Neural progenitor cell (in vitro differentiated cells): ENCODE measurements at regions not wholly inside any gene's neighbourhood (a gene's known extent, or its start where the extent isn't known, plus 50 kb on each side); places are given as distances from the start of the nearest gene placed in this dataset.

ENCODE experiments used
- DNase-seq: peaks from one replicate; pipeline ENCODE4 v3.0.0-alpha.2; 2016; ENCODE audit warnings: low spot score
- H2AFZ ChIP-seq: fragments of 200-600 bp; sonication (generic); replicated peaks from 2 replicates; pipeline ENCODE4 v1.6.1; 2016; ENCODE audit warnings: antibody characterized with exemption
- H3F3A ChIP-seq: fragments of 200-600 bp; sonication (generic); 2 replicates; pipeline ENCODE4 v1.6.1; 2016; ENCODE audit warnings: antibody characterized with exemption, low read depth
- H3K27ac ChIP-seq: fragments of 200-600 bp; sonication (generic); 2 replicates; pipeline ENCODE4 v1.5.1; 2016; ENCODE audit warnings: mild to moderate bottlenecking
- H3K27me3 ChIP-seq: fragments of 200-600 bp; sonication (generic); 2 replicates; pipeline ENCODE4 v1.6.1; 2016; ENCODE audit warnings: mild to moderate bottlenecking, moderate library complexity
- H3K36me3 ChIP-seq: fragments of 200-600 bp; sonication (generic); 2 replicates; pipeline ENCODE4 v1.5.1; 2016
- H3K4me1 ChIP-seq: fragments of 200-600 bp; sonication (generic); 2 replicates; pipeline ENCODE4 v1.6.1; 2016; ENCODE audit warnings: mixed run types
- H3K4me2 ChIP-seq: fragments of 200-600 bp; sonication (generic); 2 replicates; pipeline ENCODE4 v1.6.1; 2016
- H3K4me3 ChIP-seq: fragments of 200-600 bp; sonication (generic); 2 replicates; pipeline ENCODE4 v1.5.1; 2016
- H3K79me2 ChIP-seq: fragments of 200-600 bp; sonication (generic); 2 replicates; pipeline ENCODE4 v1.6.1; 2016; ENCODE audit warnings: low read depth
- H3K9ac ChIP-seq: fragments of 200-600 bp; sonication (generic); 2 replicates; pipeline ENCODE4 v1.6.1; 2016
- H3K9me3 ChIP-seq: fragments of 200-600 bp; sonication (generic); 2 replicates; pipeline ENCODE4 v1.5.1; 2016; ENCODE audit warnings: low read depth
- H4K20me1 ChIP-seq: fragments of 200-600 bp; sonication (generic); 2 replicates; pipeline ENCODE4 v1.6.1; 2016; ENCODE audit warnings: low read depth
- H3K27ac Mint-ChIP-seq: 3 replicates; pipeline ENCODE4 v1.8.0; 2021; ENCODE audit warnings: mixed read lengths
- H3K27me3 Mint-ChIP-seq: 2 replicates; pipeline ENCODE4 v1.8.0; 2022; ENCODE audit warnings: low read depth, mild to moderate bottlenecking, inconsistent platforms, moderate library complexity, mixed read lengths; ENCODE audit not compliant: insufficient read depth
- H3K36me3 Mint-ChIP-seq: 3 replicates; pipeline ENCODE4 v1.8.0; 2021; ENCODE audit warnings: mixed read lengths
- H3K4me1 Mint-ChIP-seq: 3 replicates; pipeline ENCODE4 v1.8.0; 2021; ENCODE audit warnings: mixed read lengths
- H3K4me3 Mint-ChIP-seq: 3 replicates; pipeline ENCODE4 v1.8.0; 2021; ENCODE audit warnings: mild to moderate bottlenecking, moderate library complexity, mixed read lengths
- H3K9me3 Mint-ChIP-seq: 3 replicates; pipeline ENCODE4 v1.8.0; 2020; ENCODE audit warnings: mixed read lengths
- EZH2 ChIP-seq: fragments of 200-600 bp; sonication (generic); IDR thresholded peaks from 2 replicates; pipeline ENCODE4 v1.6.1; 2017; ENCODE audit warnings: antibody characterized with exemption, mild to moderate bottlenecking, moderate library complexity
- EZH2phosphoT487 ChIP-seq: fragments of 200-600 bp; sonication (generic); IDR thresholded peaks from 2 replicates; pipeline ENCODE4 v1.6.1; 2017; ENCODE audit warnings: antibody characterized with exemption
- TF ChIP-seq, protein P1 (sequence below): fragments of 200-600 bp; sonication (generic); IDR thresholded peaks from 2 replicates; pipeline ENCODE4 v1.5.1; 2017; ENCODE audit warnings: antibody characterized with exemption, mild to moderate bottlenecking

DNA sequence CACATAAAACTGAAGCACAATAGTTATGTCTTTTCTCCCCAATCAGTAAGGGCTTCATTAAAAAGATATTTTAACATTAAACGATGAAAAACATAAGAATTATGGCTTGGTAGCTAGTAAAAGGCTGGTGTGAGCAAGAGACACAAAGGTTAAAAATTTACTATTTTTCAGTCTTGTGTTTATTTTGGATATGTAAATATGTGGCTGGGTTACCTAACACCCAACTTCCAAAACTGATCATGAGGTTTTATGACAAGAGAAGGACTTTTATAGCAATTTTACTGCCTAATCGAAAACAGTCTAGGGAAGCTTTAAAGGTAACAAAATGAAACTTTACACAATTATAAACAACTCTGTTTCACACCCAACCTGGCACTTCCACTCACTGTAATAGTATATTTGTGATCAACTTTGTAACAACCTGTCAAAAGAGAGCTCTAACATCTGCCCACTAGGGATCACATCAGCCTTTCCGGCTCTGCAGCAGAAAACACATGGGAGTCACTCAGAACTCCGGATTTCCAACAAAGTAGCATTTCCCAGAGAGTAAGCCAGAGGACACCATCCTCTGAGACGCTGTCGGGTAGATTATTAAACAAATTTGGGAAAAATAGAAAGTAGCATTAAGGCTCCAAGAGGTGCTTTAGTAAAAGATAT, 123.4 kb upstream of the C2CD4B start:
- Histone ChIP-seq H3K4me2 (no peak overlapping the region), H3F3A (peaks cover under 1% of the 10 kb centered on the region), H2AFZ (no peak overlapping the region), H4K20me1 (no peaks in the 10 kb centered on the region), H3K9me3 (no peaks in the 10 kb centered on the region), H3K79me2 (no peaks in the 10 kb centered on the region), H3K9ac (no peak overlapping the region), H3K27me3 (no peaks in the 10 kb centered on the region), H3K4me1 (peaks cover 8% of the 10 kb centered on the region), H3K4me3 (no peak overlapping the region), H3K27ac (no peak overlapping the region), H3K36me3 (no peaks in the 10 kb centered on the region)
- no peak for DNase-seq
- no peaks in the 10 kb centered on the region for H3K27me3 Mint-ChIP-seq
- H3K36me3 Mint-ChIP-seq, result no peaks in the 10 kb centered on the region
- H3K4me3 Mint-ChIP-seq, result no peak overlapping the region
- no peaks in the 10 kb centered on the region for H3K4me1 Mint-ChIP-seq
- peaks cover 2% of the 10 kb centered on the region for H3K9me3 Mint-ChIP-seq
- no peak overlapping the region for H3K27ac Mint-ChIP-seq
- no peak for TF ChIP-seq EZH2phosphoT487
- TF ChIP-seq, protein P1, sequence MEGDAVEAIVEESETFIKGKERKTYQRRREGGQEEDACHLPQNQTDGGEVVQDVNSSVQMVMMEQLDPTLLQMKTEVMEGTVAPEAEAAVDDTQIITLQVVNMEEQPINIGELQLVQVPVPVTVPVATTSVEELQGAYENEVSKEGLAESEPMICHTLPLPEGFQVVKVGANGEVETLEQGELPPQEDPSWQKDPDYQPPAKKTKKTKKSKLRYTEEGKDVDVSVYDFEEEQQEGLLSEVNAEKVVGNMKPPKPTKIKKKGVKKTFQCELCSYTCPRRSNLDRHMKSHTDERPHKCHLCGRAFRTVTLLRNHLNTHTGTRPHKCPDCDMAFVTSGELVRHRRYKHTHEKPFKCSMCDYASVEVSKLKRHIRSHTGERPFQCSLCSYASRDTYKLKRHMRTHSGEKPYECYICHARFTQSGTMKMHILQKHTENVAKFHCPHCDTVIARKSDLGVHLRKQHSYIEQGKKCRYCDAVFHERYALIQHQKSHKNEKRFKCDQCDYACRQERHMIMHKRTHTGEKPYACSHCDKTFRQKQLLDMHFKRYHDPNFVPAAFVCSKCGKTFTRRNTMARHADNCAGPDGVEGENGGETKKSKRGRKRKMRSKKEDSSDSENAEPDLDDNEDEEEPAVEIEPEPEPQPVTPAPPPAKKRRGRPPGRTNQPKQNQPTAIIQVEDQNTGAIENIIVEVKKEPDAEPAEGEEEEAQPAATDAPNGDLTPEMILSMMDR, result no peak
- TF ChIP-seq EZH2, result no peak

DNA sequence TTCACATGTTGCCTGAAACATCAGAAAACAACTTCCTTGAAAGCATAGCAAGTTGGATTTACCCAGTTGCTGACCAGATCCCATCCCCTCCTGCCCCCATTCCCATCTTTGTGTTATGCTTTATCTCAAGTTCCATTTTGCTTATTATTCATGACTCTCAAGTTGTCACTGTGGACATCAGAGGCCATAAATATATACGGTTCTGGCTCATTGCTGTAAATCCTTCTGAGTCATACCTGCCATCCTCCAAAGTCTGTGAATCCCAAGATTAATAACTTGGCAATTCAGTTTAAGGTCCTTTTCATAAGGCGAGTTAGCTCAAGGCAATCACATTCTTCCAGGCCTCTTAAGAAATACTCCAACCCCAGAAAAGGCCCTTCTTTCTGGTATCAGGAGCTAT, 126.2 kb upstream of the C2CD4B start:
- TF ChIP-seq, protein P1, result no peak
- no peak for TF ChIP-seq EZH2phosphoT487
- no peak for TF ChIP-seq EZH2
- H3K36me3 Mint-ChIP-seq, result no peaks in the 10 kb centered on the region
- H3K9me3 Mint-ChIP-seq, result peaks cover 10% of the 10 kb centered on the region
- no peak overlapping the region for H3K4me2 ChIP-seq
- H3K9ac ChIP-seq, result no peak overlapping the region
- no peak overlapping the region for H3K27ac ChIP-seq
- H3K27me3 ChIP-seq, result no peaks in the 10 kb centered on the region
- H3K27me3 Mint-ChIP-seq, result peaks cover 2% of the 10 kb centered on the region
- H3K9me3 ChIP-seq, result no peaks in the 10 kb centered on the region
- H3F3A ChIP-seq, result peaks cover 28% of the 10 kb centered on the region
- no peak for DNase-seq
- peaks cover 16% of the 10 kb centered on the region for H3K4me1 ChIP-seq
- no peaks in the 10 kb centered on the region for H4K20me1 ChIP-seq
- H2AFZ ChIP-seq, result no peak overlapping the region
- peaks cover 11% of the 10 kb centered on the region for H3K4me1 Mint-ChIP-seq
- H3K4me3 ChIP-seq, result no peak overlapping the region
- no peak overlapping the region for H3K4me3 Mint-ChIP-seq
- no peaks in the 10 kb centered on the region for H3K36me3 ChIP-seq
- H3K27ac Mint-ChIP-seq, result no peak overlapping the region
- no peaks in the 10 kb centered on the region for H3K79me2 ChIP-seq

DNA sequence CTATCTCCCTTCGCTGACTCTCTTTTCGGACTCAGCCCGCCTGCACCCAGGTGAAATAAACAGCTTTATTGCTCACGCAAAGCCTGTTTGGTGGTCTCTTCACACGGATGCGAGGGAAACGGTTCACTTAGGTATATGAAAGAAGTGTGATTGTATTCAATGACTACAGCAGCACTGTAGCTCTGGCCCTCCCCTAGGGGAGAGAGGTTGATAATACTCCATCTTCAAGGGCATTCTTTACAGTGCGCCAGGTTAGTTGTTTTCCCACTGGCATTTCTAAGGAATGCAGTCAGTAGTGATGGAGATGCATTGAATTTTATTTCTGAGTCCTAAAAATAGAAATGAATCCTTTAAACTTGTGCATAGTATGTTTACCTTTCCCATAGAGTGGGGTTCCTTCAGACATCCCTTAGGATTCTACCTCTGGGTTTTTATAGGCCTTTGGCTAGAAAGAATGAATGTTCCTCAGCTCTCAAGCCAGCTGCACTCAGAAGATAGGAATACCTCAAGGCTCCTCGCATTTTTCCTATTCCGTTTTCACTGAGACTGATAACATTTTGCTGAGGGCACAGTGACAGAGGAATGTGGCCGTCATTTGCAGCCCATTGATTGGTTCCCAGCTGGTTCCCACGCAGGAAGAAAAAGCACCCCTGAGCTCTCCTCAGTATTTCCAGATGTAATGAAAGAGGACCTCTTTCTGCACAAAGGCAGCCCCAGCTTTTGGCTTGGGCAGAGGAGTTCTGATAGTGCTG, 131.8 kb upstream of the C2CD4B start:
- no peak for TF ChIP-seq EZH2phosphoT487
- TF ChIP-seq, protein P1, result peak; percentile 11
- DNase-seq, result peak; percentile 40
- Histone ChIP-seq H4K20me1 (no peaks in the 10 kb centered on the region), H3K4me2 (peak overlapping the region; percentile 21), H3K9ac (no peak overlapping the region), H3K4me1 (peaks cover 26% of the 10 kb centered on the region), H3K79me2 (no peaks in the 10 kb centered on the region), H3K9me3 (no peaks in the 10 kb centered on the region), H3K4me3 (no peak overlapping the region), H3K27me3 (no peaks in the 10 kb centered on the region), H3K27ac (no peak overlapping the region), H2AFZ (no peak overlapping the region), H3K36me3 (no peaks in the 10 kb centered on the region), H3F3A (peaks cover 35% of the 10 kb centered on the region)
- H3K4me3 Mint-ChIP-seq, result no peak overlapping the region
- H3K4me1 Mint-ChIP-seq, result peaks cover 13% of the 10 kb centered on the region
- H3K9me3 Mint-ChIP-seq, result peaks cover 9% of the 10 kb centered on the region
- peaks cover 7% of the 10 kb centered on the region for H3K27me3 Mint-ChIP-seq
- no peaks in the 10 kb centered on the region for H3K36me3 Mint-ChIP-seq
- no peak overlapping the region for H3K27ac Mint-ChIP-seq
